Right lobe of liver (tissue), 4 donors: ENCODE measurements at regions not wholly inside any gene's neighbourhood (a gene's known extent, or its start where the extent isn't known, plus 50 kb on each side); places are given as distances from the start of the nearest gene placed in this dataset.

Experiments used
- POLR2A ChIP-seq: fragments of 450-650 bp; IDR thresholded peaks from one replicate; pipeline ENCODE4 v1.6.1; 2017; ENCODE audit warnings: antibody characterized with exemption, mild to moderate bottlenecking
- TF ChIP-seq, protein P1 (sequence below), 4 donors: fragments of 200-600 bp in 3 of 4; fragments of 450-650 bp in 1 of 4; IDR thresholded peaks; one replicate each; pipeline versions ENCODE4 v1.5.1 to v1.8.0; 2016 to 2022; ENCODE audit warnings: antibody characterized with exemption in 4 of 4, mild to moderate bottlenecking in 2 of 4
- donor health status: DM: no; HTN: no; CAD: no.
- donor health status: DM: no; HTN: no; CAD: no.
- donor health status: DM: no; HTN: yes; CAD: no.

GRCh38 chr12:66899588-66899987 is 220.7 kb upstream of the GRIP1 start:
- TF ChIP-seq, protein P1, sequence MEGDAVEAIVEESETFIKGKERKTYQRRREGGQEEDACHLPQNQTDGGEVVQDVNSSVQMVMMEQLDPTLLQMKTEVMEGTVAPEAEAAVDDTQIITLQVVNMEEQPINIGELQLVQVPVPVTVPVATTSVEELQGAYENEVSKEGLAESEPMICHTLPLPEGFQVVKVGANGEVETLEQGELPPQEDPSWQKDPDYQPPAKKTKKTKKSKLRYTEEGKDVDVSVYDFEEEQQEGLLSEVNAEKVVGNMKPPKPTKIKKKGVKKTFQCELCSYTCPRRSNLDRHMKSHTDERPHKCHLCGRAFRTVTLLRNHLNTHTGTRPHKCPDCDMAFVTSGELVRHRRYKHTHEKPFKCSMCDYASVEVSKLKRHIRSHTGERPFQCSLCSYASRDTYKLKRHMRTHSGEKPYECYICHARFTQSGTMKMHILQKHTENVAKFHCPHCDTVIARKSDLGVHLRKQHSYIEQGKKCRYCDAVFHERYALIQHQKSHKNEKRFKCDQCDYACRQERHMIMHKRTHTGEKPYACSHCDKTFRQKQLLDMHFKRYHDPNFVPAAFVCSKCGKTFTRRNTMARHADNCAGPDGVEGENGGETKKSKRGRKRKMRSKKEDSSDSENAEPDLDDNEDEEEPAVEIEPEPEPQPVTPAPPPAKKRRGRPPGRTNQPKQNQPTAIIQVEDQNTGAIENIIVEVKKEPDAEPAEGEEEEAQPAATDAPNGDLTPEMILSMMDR (IDR thresholded peaks at IDR 0.05): no peak
- no peak for TF ChIP-seq POLR2A
